Testis (tissue), 2 donors: ENCODE measurements at regions not wholly inside any gene's neighbourhood (a gene's known extent, or its start where the extent isn't known, plus 50 kb on each side); places are given as distances from the start of the nearest gene placed in this dataset.

Source experiments
- POLR2A ChIP-seq: fragments of 450-650 bp; IDR thresholded peaks from one replicate; pipeline ENCODE4 v1.6.1; 2017; ENCODE audit warnings: antibody characterized with exemption, mild to moderate bottlenecking, moderate library complexity
- TF ChIP-seq, protein P1 (sequence below), 3 experiments: fragments of 450-650 bp in 2 of 3; fragments of 200-600 bp in 1 of 3; sonication (generic) in 1 of 3; IDR thresholded peaks; one replicate each; pipeline ENCODE4 v1.5.1; 2016 to 2019; ENCODE audit warnings: antibody characterized with exemption in 3 of 3, mild to moderate bottlenecking in 2 of 3, moderate library complexity in 1 of 3

DNA sequence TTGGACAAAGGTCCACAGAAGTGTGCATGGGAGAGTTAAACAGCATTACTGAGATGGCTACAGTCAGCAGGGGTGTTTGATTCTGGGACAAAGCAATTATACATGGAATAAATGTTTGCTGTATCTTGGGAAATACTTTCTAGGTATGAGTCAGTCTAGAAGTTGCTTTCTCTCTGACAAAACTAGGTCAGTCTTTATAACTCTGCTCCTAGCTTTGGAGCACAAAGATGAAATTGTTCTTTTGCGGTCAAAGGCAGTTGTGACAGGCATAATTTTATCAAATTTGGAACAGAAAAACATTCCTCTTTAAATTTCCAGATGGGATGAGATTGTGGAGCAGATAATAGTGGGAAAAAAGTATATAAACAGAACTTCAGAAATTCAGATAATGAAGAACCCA is 1045.4 kb upstream of the MIR17HG start:
- TF ChIP-seq, protein P1, sequence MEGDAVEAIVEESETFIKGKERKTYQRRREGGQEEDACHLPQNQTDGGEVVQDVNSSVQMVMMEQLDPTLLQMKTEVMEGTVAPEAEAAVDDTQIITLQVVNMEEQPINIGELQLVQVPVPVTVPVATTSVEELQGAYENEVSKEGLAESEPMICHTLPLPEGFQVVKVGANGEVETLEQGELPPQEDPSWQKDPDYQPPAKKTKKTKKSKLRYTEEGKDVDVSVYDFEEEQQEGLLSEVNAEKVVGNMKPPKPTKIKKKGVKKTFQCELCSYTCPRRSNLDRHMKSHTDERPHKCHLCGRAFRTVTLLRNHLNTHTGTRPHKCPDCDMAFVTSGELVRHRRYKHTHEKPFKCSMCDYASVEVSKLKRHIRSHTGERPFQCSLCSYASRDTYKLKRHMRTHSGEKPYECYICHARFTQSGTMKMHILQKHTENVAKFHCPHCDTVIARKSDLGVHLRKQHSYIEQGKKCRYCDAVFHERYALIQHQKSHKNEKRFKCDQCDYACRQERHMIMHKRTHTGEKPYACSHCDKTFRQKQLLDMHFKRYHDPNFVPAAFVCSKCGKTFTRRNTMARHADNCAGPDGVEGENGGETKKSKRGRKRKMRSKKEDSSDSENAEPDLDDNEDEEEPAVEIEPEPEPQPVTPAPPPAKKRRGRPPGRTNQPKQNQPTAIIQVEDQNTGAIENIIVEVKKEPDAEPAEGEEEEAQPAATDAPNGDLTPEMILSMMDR (IDR thresholded peaks at IDR 0.05) = no peak
- no peak for TF ChIP-seq POLR2A
